ENCODE measurements at regions not wholly inside any gene's neighbourhood (a gene's known extent, or its start where the extent isn't known, plus 50 kb on each side); places are given as distances from the start of the nearest gene placed in this dataset.

GRCh38 chr2:156005999-156006712, 326.4 kb downstream of the NR4A2 start:
- Histone ChIP-seq H3K4me3 (no peak overlapping the region), H3K9me3 (no peaks in the 10 kb centered on the region), H3K27me3 (no peaks in the 10 kb centered on the region), H3K4me1 (no peaks in the 10 kb centered on the region), H3K36me3 (no peaks in the 10 kb centered on the region), H3K27ac (no peak overlapping the region)
- no peak for DNase-seq
- intact Hi-C loops (cut with DNase I; ENCODE audit: low total_unique reads): no loop called here
- TF ChIP-seq, protein P1, sequence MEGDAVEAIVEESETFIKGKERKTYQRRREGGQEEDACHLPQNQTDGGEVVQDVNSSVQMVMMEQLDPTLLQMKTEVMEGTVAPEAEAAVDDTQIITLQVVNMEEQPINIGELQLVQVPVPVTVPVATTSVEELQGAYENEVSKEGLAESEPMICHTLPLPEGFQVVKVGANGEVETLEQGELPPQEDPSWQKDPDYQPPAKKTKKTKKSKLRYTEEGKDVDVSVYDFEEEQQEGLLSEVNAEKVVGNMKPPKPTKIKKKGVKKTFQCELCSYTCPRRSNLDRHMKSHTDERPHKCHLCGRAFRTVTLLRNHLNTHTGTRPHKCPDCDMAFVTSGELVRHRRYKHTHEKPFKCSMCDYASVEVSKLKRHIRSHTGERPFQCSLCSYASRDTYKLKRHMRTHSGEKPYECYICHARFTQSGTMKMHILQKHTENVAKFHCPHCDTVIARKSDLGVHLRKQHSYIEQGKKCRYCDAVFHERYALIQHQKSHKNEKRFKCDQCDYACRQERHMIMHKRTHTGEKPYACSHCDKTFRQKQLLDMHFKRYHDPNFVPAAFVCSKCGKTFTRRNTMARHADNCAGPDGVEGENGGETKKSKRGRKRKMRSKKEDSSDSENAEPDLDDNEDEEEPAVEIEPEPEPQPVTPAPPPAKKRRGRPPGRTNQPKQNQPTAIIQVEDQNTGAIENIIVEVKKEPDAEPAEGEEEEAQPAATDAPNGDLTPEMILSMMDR (IDR thresholded peaks at IDR 0.05 in 4 of 5, conservative IDR thresholded peaks at IDR 0.05 in 1 of 5): no peak
- TF ChIP-seq POLR2A (IDR thresholded peaks at IDR 0.05): no peak
- ATAC-seq: no peak
- in situ Hi-C loops (cut with MboI; ENCODE audit: low sequenced_read_pairs in 4 of 4): no loop called here

DNA sequence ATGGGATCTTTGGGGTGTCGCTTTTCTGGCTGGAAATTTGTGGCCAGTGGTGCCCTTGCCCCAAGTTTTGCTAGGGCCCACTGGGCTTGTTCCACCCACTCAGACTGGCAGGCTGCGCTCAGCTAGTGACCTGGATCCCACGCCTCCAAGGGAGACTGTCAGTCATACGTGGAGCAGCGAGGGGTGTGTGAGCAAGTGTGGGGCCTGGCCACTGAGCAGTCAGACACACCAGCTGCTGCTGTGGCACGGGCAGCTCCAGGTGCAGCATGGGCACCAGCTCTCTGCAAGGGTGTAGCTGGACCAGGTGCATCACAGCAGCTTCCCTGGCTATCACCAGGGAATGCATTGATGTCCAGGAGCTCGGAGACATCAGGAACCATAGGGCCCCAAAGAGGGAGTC, 327.0 kb downstream of the NR4A2 start:
- no peak overlapping the region for H3K4me3 ChIP-seq
- in situ Hi-C loops (cut with MboI; ENCODE audit: low sequenced_read_pairs in 4 of 4): no loop called here
- no peaks in the 10 kb centered on the region for H3K9me3 ChIP-seq
- no peaks in the 10 kb centered on the region for H3K4me1 ChIP-seq
- no peak overlapping the region for H3K27ac ChIP-seq
- no peaks in the 10 kb centered on the region for H3K36me3 ChIP-seq
- H3K27me3 ChIP-seq: no peaks in the 10 kb centered on the region
- intact Hi-C loops (cut with DNase I; ENCODE audit: low total_unique reads): no loop called here
- TF ChIP-seq, protein P1 (IDR thresholded peaks at IDR 0.05 in 4 of 5, conservative IDR thresholded peaks at IDR 0.05 in 1 of 5): no peak
- TF ChIP-seq POLR2A (IDR thresholded peaks at IDR 0.05): no peak
- ATAC-seq (no peak), DNase-seq (no peak)

GRCh38 chr2:156004459-156004858, 328.1 kb downstream of the NR4A2 start:
- intact Hi-C loops (cut with DNase I; ENCODE audit: low total_unique reads): no loop called here
- in situ Hi-C loops (cut with MboI; ENCODE audit: low sequenced_read_pairs in 4 of 4): no loop called here
- no peak for TF ChIP-seq POLR2A (IDR thresholded peaks at IDR 0.05)
- TF ChIP-seq, protein P1 (IDR thresholded peaks at IDR 0.05 in 4 of 5, conservative IDR thresholded peaks at IDR 0.05 in 1 of 5): no peak
- ATAC-seq (no peak), DNase-seq (no peak)
- no peak overlapping the region for H3K27ac ChIP-seq
- H3K9me3 ChIP-seq: no peaks in the 10 kb centered on the region
- H3K4me3 ChIP-seq: no peak overlapping the region
- H3K27me3 ChIP-seq: no peaks in the 10 kb centered on the region
- H3K36me3 ChIP-seq: no peaks in the 10 kb centered on the region
- H3K4me1 ChIP-seq: no peaks in the 10 kb centered on the region

GRCh38 chr2:156003780-156004179, 328.7 kb downstream of the NR4A2 start:
- intact Hi-C loops (cut with DNase I; ENCODE audit: low total_unique reads): no loop called here

More at GRCh38 chr2:156003780-156004179, 328.7 kb downstream of the NR4A2 start:
- H3K36me3 ChIP-seq: no peaks in the 10 kb centered on the region
- DNase-seq (no peak), ATAC-seq (no peak)
- no peak overlapping the region for H3K27ac ChIP-seq
- no peaks in the 10 kb centered on the region for H3K9me3 ChIP-seq
- no peaks in the 10 kb centered on the region for H3K4me1 ChIP-seq
- H3K4me3 ChIP-seq: no peak overlapping the region
- TF ChIP-seq POLR2A (IDR thresholded peaks at IDR 0.05): no peak
- TF ChIP-seq, protein P1 (IDR thresholded peaks at IDR 0.05 in 4 of 5, conservative IDR thresholded peaks at IDR 0.05 in 1 of 5): no peak
- no peaks in the 10 kb centered on the region for H3K27me3 ChIP-seq
- in situ Hi-C loops (cut with MboI; ENCODE audit: low sequenced_read_pairs in 4 of 4): no loop called here
